Activated CD8-positive, alpha-beta memory T cell treated with anti-CD3 and anti-CD28 coated beads, Interleukin-2, amount 50 U/mL, for 1 hour (primary cell): ENCODE measurements at regions not wholly inside any gene's neighbourhood (a gene's known extent, or its start where the extent isn't known, plus 50 kb on each side); places are given as distances from the start of the nearest gene placed in this dataset.

Experiments used
- DNase-seq: peaks from one replicate; pipeline ENCODE4 v3.0.0-alpha.2; 2020; ENCODE audit errors: extremely low read depth

DNA sequence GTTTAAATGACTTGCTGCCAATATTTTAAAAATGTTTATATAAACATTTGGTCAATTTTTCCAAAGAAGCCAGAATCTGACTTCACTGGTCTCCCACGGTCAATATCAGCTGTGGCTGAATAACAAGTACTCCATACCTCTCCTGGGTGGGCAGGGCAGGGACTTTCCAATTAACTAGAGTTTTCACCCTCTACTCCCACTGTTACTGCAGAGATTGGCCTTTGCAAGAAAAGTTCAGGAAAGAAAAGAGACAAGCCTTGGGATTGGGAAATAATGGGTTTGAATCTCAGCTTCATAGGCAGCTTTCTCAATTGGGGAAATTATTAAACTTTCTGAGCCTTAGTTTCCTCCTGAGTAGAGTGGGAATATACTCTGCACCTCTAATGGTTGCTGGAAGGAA lies 236.9 kb downstream of the PRL start:
- DNase-seq, result no peak

DNA sequence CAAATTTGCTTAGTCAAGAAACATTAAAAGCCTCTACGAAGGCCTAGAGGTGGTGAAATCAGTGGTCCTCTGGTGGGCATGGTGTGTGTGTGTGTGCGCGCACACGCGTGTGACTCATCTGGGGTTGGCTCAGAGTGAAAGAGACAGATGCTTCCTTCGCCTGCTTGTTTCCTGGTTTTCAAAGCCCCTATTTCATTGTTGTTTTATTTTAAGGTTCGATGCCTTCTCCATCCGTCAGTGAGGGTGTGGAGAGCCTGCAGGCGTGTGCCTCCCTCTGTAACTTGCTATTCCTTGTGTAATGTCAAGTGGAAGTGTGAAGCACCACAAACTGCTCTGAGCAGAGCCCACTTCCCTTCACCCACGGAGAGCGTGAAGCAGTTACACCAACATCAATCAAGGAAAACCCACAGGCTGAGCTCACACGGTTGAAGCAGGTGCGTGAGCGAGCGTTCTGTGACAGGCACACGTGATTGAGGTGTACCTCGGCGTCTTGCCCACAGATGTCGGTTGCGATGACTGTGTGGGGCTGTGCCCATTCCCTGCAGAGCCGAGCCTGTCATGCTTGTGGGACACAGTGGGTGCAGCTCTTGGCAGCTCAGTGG lies 233.9 kb downstream of the PRL start:
- DNase-seq, result peak; percentile 31

DNA sequence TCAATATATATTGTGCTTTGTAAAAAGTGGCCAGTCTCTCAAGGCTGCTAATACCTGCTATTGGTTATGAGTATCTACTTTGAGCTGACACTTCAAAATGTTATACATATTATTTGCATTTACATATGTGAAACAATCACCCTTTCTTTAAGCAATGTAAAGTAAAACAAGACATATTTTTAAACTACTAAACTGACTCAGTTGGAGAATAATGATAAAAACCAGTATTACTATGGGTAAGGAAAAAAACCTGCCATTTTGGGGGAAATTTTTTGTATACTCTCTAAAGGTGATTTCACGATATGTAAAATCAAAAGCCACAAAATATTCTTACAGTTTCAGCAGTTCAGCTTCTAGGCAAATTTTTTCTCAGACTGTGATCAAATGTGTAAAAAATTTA lies 232.3 kb downstream of the PRL start:
- no peak for DNase-seq

- DNase-seq, result no peak
These were observed 229.7 kb downstream of the PRL start for GRCh38 chr6:22067122-22067521.

DNA sequence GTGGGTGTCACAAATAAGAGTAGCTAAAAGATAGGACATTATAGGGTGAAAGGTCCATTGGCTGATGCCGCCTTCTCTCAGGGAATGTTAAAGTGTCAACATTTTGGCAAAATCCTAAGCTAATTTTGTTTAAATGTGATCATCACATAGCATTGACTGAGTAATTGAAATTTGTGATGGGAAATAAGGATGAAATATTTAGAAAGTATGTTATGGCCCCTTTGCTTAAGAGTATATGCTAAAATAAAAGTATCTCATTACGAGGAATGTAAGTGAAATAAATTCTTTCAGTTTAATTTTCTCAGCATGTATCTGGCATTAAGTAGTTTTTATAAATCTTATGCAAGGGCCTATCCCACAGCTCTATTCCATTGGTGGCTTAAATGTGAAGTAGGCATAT lies 229.2 kb downstream of the PRL start:
- no peak for DNase-seq

- no peak for DNase-seq
These were observed 228.1 kb downstream of the PRL start for GRCh38 chr6:22068561-22069305.

DNA sequence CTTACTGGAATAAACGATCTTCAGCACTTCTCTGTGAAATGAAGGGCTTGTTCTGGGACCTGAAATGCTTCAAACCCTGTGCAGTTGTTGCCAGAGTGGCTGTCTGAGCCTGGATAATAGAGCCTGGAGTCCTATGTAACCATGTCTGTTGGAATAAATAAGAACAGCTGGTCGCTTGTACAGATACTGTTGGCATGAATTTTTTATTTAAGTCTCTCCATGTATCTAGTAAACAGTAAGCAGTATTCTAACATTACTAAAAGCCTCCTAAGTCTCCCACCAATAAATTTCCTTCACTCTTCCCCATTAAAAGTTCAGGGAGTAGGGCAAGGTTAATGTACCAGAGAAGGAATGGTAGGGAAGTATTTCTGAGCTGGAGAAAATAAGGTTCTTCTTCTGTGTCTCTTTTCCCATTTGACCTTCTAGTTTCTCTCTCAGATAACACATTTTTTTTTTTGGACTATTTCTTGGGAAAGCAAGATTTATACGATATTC lies 227.5 kb downstream of the PRL start:
- no peak for DNase-seq

DNA sequence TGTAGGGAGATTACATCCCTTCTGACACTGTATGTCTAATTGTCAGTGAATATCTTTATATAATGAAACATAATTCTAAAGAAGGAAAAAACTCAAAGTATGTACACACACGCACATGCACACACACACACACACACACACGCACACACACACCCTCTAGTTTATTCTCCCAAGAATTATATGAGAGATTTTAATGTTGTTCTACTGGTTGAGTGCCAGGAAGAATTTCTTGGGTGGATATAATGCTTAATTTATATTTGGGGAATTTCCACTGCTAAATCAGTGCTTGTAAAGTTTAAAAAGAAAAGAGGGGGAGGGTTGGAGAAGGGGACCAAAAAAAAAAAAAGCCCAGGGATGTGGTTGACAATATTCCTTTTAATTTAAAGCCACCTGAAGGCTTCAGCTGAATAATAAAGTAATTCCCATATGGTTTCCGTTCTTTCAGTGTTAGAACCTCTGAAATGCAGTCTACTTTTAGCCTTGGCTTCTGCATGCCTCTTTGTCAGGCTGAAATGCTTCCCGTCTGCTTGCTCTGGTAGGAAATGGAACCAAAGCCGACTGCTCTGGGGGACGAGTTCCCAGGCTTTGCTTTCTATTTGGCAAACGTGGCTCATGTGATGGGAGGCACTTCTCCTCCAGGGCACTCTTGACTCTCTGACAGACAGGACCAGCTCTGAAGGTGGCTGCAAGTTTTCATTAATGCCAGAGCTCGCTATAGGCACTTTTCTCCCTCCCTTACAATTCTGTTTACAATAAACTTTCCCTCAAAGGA lies 225.4 kb downstream of the PRL start:
- no peak for DNase-seq

DNA sequence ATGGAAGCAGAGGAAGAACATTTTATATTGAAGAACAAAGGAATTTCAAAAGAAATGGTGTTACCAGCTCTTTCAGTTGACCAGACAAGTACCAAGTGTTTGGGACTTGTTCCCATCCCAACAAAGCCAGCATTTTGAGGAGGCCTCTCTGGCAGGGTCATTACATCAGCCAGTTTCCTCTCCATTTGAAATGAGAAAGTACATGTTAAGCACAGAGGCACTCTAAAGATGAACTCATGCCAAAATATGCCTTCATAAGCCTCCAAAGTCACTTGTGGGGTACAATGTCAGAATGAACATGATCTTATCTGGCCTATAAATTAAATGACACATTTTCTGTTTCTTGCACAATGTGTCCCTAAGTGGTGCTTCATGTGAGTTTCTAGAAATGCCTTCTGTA lies 223.9 kb downstream of the PRL start:
- no peak for DNase-seq

DNA sequence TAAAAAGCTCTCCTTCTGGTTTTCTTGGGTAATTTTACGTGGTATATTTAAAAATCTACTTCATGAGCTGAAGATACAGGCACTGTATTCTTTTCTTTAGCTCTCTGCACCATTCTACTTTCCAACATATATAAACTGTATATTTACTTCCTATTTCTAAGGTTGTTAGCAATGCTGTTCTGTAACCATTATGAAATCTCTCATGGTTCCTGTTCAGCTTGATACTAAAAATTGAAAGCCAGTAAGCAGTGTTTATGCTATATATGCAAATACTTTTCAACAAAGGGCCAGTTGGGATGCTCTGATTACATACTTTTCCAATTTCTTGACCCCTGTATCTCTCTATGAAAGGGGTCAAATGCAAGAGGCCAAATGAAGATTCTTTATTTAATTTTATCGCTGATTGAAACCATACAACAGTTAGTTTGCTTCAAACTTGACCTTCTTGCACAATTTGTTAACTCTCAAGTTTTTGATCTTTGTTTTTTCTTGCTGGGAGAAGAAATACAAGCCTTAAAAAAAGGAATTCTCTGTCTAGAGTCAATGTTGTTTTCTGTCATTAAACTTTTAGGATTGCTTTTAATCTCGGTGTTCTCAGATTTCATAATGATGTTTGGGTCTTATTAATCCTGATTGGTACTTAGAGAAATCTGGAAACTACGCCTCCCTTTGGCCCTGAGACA lies 223.2 kb downstream of the PRL start:
- no peak for DNase-seq

- DNase-seq, result no peak
These were observed 218.5 kb downstream of the PRL start for GRCh38 chr6:22078288-22078687.

- no peak for DNase-seq
These were observed 217.9 kb downstream of the PRL start for GRCh38 chr6:22078802-22079545.

DNA sequence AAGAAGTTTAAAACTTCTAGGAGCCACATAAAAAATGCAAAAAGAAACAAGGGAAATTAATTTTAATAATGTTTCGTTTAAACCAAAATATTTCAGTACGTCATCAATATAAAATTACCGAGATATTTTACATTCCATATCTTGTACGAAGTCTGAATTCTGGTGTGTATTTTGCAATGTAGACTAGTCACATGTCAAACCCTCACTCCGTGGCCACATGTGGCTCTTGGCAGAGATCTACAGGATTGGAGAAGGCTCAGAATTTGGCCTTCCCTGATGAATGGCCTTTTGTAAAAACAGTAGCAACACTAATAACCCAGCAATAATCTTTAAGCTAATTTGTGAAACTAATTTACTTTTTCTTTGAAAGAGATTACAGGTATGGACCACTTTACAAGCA lies 217.1 kb downstream of the PRL start:
- DNase-seq, result no peak

DNA sequence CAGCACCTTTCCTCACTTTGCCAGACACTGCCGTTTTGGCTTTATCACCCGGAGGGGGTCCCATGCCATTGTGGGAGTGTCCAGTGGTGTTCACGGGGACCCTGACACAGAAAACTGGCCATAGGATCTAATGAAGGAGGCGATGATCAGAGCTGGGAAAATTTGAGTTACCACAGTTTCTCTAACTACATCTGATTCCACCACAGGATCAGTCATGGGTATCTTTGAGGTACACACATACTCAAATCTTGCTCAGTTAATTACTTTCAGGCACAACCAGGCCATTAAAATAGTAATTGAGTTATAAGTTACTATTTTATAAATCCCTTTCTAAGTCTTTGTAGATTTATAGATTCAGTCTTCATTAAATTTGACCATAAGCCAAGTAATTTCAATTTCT lies 215.1 kb downstream of the PRL start:
- no peak for DNase-seq

DNA sequence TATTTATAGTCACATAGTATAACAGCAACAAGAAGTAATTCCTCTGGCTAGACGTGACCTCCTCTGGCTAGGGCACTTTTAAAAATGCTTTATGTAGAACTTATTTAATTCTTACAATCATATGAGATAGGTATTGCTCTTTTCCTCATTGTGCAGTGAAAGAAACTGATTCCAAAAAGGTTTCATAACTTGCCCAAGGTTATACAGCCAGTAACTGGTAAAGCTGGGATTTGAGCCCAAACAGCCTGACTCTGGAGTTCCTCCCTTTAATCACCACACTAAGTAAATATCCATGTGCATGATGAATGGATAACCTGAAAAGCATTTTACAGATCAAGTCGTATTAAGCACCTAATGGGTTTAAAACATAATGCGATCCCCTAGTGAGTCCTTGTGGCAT lies 214.6 kb downstream of the PRL start:
- no peak for DNase-seq

DNA sequence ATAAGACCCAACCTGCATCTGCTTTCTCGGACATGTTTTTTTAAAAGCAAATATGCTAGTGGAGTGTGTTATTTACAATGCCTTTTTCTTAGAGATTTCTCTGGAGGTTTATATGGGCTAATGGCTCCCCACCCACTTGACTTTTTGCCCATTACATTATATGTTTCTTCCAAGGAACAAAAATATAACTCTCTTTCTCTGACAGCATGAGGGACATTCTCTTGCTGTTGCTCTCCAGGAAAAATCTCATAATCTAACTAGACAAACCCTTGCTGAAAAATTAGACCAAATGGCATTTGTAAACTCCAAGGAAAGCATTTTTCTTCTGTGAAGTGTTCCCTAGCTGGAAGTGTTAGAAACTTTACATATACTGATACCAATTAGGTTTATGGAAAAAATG lies 213.7 kb downstream of the PRL start:
- no peak for DNase-seq

GRCh38 chr6:22087960-22088706 lies 208.7 kb downstream of the PRL start:
- DNase-seq, result no peak

DNA sequence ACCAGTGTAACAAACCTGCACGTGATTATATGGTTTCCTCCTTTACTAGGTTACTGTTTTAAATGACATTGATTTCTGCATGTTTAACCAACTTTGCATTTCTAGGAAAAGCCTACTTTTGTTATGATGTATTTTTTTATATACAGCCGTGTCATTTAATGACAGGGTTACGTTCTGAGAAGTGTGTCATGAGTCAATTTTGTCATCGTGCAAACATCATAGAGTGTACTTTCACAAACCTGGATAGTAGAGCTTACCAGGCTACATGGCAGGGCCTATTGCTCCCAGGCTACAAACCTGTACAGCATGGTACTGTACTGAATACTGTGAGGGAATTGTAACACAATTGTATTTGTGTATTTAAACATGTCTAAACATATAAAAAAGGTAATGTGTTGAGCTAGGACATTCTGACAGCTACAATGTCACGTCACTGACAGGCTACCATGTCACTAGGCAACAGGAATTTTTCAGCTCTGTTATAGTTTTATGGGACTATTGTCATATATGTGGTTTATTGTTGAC lies 205.3 kb downstream of the PRL start:
- no peak for DNase-seq

- no peak for DNase-seq
These were observed 201.0 kb downstream of the PRL start for GRCh38 chr6:22095836-22096235.

DNA sequence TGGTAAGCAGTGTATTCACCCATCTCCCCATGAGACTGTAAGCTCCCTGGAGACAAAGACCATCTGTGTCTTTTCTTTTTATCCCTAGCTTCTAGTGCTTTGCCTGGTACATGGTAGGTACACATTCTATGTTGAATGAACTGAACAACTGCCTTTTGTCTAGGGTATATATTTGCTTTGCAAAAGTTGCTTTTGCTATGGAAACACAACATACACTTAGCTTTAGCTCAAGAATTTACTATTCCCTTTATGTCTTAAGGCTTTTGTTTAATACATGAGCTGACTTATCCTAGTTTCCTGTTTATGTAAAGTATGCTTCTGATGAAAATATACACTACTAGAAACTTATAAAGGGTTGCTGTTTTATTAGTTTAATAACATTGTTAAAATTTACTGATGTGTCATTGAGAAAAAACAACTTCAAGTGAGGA lies 198.2 kb downstream of the PRL start:
- DNase-seq, result no peak

GRCh38 chr6:22099231-22099630 lies 197.6 kb downstream of the PRL start:
- no peak for DNase-seq
